ENCODE measurements at regions not wholly inside any gene's neighbourhood (a gene's known extent, or its start where the extent isn't known, plus 50 kb on each side); places are given as distances from the start of the nearest gene placed in this dataset.

DNA sequence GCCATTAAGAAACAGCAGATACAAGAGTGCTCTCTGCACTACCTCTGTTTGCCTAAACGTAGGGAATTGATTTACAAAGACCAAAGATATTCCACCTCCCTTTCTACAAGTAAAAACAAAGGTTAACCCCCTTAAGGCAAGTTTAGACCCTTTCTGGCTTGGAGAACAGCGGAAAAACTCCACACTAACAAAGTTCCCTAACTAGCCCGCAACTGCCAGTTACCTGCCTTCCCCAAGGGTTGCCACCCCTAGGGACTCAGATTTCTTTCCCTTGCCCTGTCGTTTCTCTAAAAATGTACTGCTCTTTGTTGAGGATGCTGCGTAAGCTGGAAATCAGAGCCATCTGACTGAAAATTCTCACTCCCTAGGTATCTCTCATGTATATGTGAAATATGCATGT is 627.5 kb upstream of the SOX11 start:
- TF ChIP-seq, protein P1, sequence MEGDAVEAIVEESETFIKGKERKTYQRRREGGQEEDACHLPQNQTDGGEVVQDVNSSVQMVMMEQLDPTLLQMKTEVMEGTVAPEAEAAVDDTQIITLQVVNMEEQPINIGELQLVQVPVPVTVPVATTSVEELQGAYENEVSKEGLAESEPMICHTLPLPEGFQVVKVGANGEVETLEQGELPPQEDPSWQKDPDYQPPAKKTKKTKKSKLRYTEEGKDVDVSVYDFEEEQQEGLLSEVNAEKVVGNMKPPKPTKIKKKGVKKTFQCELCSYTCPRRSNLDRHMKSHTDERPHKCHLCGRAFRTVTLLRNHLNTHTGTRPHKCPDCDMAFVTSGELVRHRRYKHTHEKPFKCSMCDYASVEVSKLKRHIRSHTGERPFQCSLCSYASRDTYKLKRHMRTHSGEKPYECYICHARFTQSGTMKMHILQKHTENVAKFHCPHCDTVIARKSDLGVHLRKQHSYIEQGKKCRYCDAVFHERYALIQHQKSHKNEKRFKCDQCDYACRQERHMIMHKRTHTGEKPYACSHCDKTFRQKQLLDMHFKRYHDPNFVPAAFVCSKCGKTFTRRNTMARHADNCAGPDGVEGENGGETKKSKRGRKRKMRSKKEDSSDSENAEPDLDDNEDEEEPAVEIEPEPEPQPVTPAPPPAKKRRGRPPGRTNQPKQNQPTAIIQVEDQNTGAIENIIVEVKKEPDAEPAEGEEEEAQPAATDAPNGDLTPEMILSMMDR (IDR thresholded peaks at IDR 0.05), result no peak
- no peak for TF ChIP-seq ZFX (IDR thresholded peaks at IDR 0.05; ENCODE audit: borderline replicate concordance)
